HepG2 (cell line): ENCODE measurements at regions not wholly inside any gene's neighbourhood (a gene's known extent, or its start where the extent isn't known, plus 50 kb on each side); places are given as distances from the start of the nearest gene placed in this dataset.

Experiments
- CTCF ChIP-seq: sonication (generic); formaldehyde crosslinking; IDR thresholded peaks from 2 replicates; pipeline ENCODE4 v1.5.0; 2020; ENCODE audit warnings: mild to moderate bottlenecking, missing genetic modification reagents, moderate library complexity
- ETV5 ChIP-seq: IDR thresholded peaks from 2 replicates; pipeline ENCODE4 v1.6.1; 2018; ENCODE audit warnings: missing biosample characterization, missing genetic modification reagents, inconsistent platforms, borderline replicate concordance
- IRF2 ChIP-seq: IDR thresholded peaks from 2 replicates; pipeline ENCODE4 v1.6.1; 2018; ENCODE audit warnings: missing genetic modification reagents, missing compliant biosample characterization
- POLR2A ChIP-seq, 2 experiments: IDR thresholded peaks; 2 replicates each; pipeline ENCODE4 v1.6.1; 2011; ENCODE audit warnings: low read depth in 2 of 2, low read length in 2 of 2, mild to moderate bottlenecking in 1 of 2, moderate library complexity in 1 of 2; ENCODE audit not compliant: insufficient read depth in 1 of 2
- POLR2AphosphoS5 ChIP-seq: IDR thresholded peaks from 2 replicates; pipeline ENCODE4 v1.6.1; 2012; ENCODE audit warnings: low read depth, low read length
- PREB ChIP-seq: sonication (generic); formaldehyde crosslinking; IDR thresholded peaks from 2 replicates; pipeline ENCODE4 v1.4.0; 2020; ENCODE audit warnings: missing genetic modification reagents
- TFAP4 ChIP-seq: sonication (generic); IDR thresholded peaks from 2 replicates; pipeline ENCODE4 v1.6.1; 2016; ENCODE audit warnings: low read depth, borderline replicate concordance
- USF2 ChIP-seq, 2 experiments: sonication (generic) in 1 of 2; formaldehyde crosslinking in 1 of 2; IDR thresholded peaks; 2 replicates each; pipeline versions ENCODE4 v1.5.1 to v1.6.1; 2011 to 2020; ENCODE audit warnings: borderline replicate concordance in 1 of 2, low read depth in 1 of 2, low read length in 1 of 2, mild to moderate bottlenecking in 1 of 2, missing genetic modification reagents in 1 of 2, moderate library complexity in 1 of 2
- YEATS2 ChIP-seq: sonication (generic); formaldehyde crosslinking; IDR thresholded peaks from 2 replicates; pipeline ENCODE4 v1.4.0; 2020; ENCODE audit warnings: missing genetic modification reagents, borderline replicate concordance
- ZBTB49 ChIP-seq: sonication (generic); formaldehyde crosslinking; IDR thresholded peaks from 2 replicates; pipeline ENCODE4 v1.4.0; 2020; ENCODE audit warnings: missing genetic modification reagents, borderline replicate concordance
- ZBTB7B ChIP-seq: sonication (generic); formaldehyde crosslinking; IDR thresholded peaks from 2 replicates; pipeline ENCODE4 v1.4.0; 2020; ENCODE audit warnings: missing genetic modification reagents
- ZNF704 ChIP-seq: sonication (generic); formaldehyde crosslinking; IDR thresholded peaks from 2 replicates; pipeline ENCODE4 v1.8.1; 2023; ENCODE audit warnings: mild to moderate bottlenecking, inconsistent platforms, moderate library complexity, missing genetic modification reagents, borderline replicate concordance

GRCh38 chr2:199064201-199064600 is 393.5 kb downstream of the SATB2 start:
- TF ChIP-seq TFAP4 (no peak), YEATS2 (CRISPR knock-in tag) (no peak), POLR2A (IDR thresholded peaks at IDR 0.05; ENCODE audit: insufficient read depth in 1 of 2, low read depth in 2 of 2, low read length in 2 of 2) (no peak), ZNF704 (CRISPR knock-in tag) (no peak), ZBTB49 (CRISPR knock-in tag) (no peak), POLR2AphosphoS5 (no peak), CTCF (CRISPR knock-in tag) (no peak), IRF2 (CRISPR knock-in tag) (no peak), PREB (CRISPR knock-in tag) (no peak), ETV5 (CRISPR knock-in tag) (no peak), ZBTB7B (CRISPR knock-in tag) (no peak), USF2 (IDR thresholded peaks at IDR 0.05; ENCODE audit: low read depth, low read length) (no peak), USF2 (CRISPR knock-in tag; IDR thresholded peaks at IDR 0.05; ENCODE audit: borderline replicate concordance) (no peak)
